K562 (cell line): ENCODE measurements at regions not wholly inside any gene's neighbourhood (a gene's known extent, or its start where the extent isn't known, plus 50 kb on each side); places are given as distances from the start of the nearest gene placed in this dataset.

ENCODE experiments used
- ATAC-seq: fragments of 200-7000 bp; cut with Tn5 transposase; 3 replicates; pipeline ENCODE4 v1.9.1; 2020; ENCODE audit warnings: moderate library complexity
- BruUV-seq: library from RNA; stranded (reverse); fragments of 400-500 nt; replicated peaks from 2 replicates; lab custom pipeline; 2021; lab: Mats Ljungman, UMichigan
- CTCF ChIA-PET: fragments of 300-600 bp; formaldehyde crosslinking; extraction: SDS; loops from one replicate; lab custom pipeline; 2021; ENCODE audit warnings: low intra/inter-chr PET ratio; lab: Yijun Ruan, JAX
- POLR2A ChIA-PET: fragments of 300-600, 350-650 bp; sonication (Branson Sonifier 250); formaldehyde crosslinking; extraction: SDS; loops from one replicate; lab custom pipeline; 2021; ENCODE audit warnings: antibody characterized with exemption, inconsistent platforms; lab: Yijun Ruan, JAX
- DNase-seq, 4 experiments: peaks; one replicate each; pipeline versions ENCODE4 v3.0.0 to v3.0.0-alpha.2; 2011 to 2018; ENCODE audit warnings: low spot score in 3 of 4, mixed read lengths in 3 of 4; ENCODE audit errors: extremely low read depth in 1 of 4
- FAIRE-seq: peaks from 2 replicates; lab custom pipeline; 2011; peaks lifted over from hg19 to GRCh38; lab: Jason Lieb, UNC
- H2AFZ ChIP-seq: 2 replicates; pipeline ENCODE4 v1.6.0; 2011; ENCODE audit warnings: low read depth, low read length, control low read depth, inconsistent platforms
- H3K27ac ChIP-seq: fragments of 200-600 bp; 3 replicates; pipeline ENCODE4 v1.8.0; 2011; ENCODE audit warnings: low read depth, mild to moderate bottlenecking, control low read depth, inconsistent platforms, low read length, moderate library complexity, mixed read lengths; ENCODE audit errors: extremely low read depth
- H3K27me3 ChIP-seq, 2 experiments: fragments of 300-600 bp in 1 of 2; 2 replicates in 1 of 2; 3 replicates in 1 of 2; pipeline versions ENCODE4 v1.6.0 to v1.8.0; 2011; ENCODE audit warnings: inconsistent platforms in 2 of 2, low read length in 2 of 2, mild to moderate bottlenecking in 1 of 2, mixed read lengths in 1 of 2, moderate library complexity in 1 of 2; ENCODE audit not compliant: control insufficient read depth in 2 of 2, insufficient read depth in 2 of 2
- H3K36me3 ChIP-seq: fragments of 300-600 bp; 3 replicates; pipeline ENCODE4 v1.8.0; 2011; ENCODE audit warnings: mild to moderate bottlenecking, low read length, inconsistent platforms; ENCODE audit not compliant: control insufficient read depth, insufficient read depth
- H3K4me1 ChIP-seq, 2 experiments: fragments of 200-600 bp in 1 of 2; replicated peaks in 1 of 2; 2 replicates in 1 of 2; 3 replicates in 1 of 2; pipeline versions ENCODE4 v1.5.1 to v1.8.0; 2011; ENCODE audit warnings: inconsistent platforms in 2 of 2, low read length in 2 of 2, mild to moderate bottlenecking in 1 of 2, mixed read lengths in 1 of 2, moderate library complexity in 1 of 2; ENCODE audit not compliant: control insufficient read depth in 2 of 2, insufficient read depth in 2 of 2
- H3K4me2 ChIP-seq: 2 replicates; pipeline ENCODE4 v1.6.1; 2011; ENCODE audit warnings: low read length, control low read depth, inconsistent platforms, mixed read lengths; ENCODE audit not compliant: insufficient read depth
- H3K4me3 ChIP-seq: fragments of 200-600 bp; sonication (generic), shearing (Covaris generic); 2 replicates; pipeline ENCODE4 v1.5.1; 2016; ENCODE audit warnings: control low read depth, inconsistent platforms
- H3K79me2 ChIP-seq: fragments of 200-600 bp; 3 replicates; pipeline ENCODE4 v1.8.0; 2011; ENCODE audit warnings: low read length, inconsistent platforms; ENCODE audit not compliant: control insufficient read depth, insufficient read depth
- H3K9ac ChIP-seq, 2 experiments: 2 replicates each; pipeline versions ENCODE4 v1.6.0 to v1.6.1; 2011; ENCODE audit warnings: low read depth in 2 of 2, low read length in 2 of 2, control low read depth in 1 of 2, inconsistent platforms in 1 of 2, mild to moderate bottlenecking in 1 of 2, mixed read lengths in 1 of 2; ENCODE audit not compliant: insufficient read depth in 1 of 2
- H3K9me1 ChIP-seq: one replicate; pipeline ENCODE4 v1.6.0; 2011; ENCODE audit warnings: inconsistent platforms, mild to moderate bottlenecking, low read length, moderate library complexity; ENCODE audit not compliant: control insufficient read depth, insufficient read depth
- H3K9me3 ChIP-seq: replicated peaks from 2 replicates; pipeline ENCODE4 v1.5.1; 2011; ENCODE audit warnings: low read depth, low read length, inconsistent platforms; ENCODE audit not compliant: control insufficient read depth, insufficient read depth
- H4K20me1 ChIP-seq: replicated peaks from 2 replicates; pipeline ENCODE4 v1.6.1; 2011; ENCODE audit warnings: low read length, inconsistent platforms, mixed read lengths; ENCODE audit not compliant: control insufficient read depth, insufficient read depth
- AFF1 ChIP-seq, 2 experiments: fragments of 450-650 bp; IDR thresholded peaks; 2 replicates each; pipeline ENCODE4 v1.6.1; 2018; ENCODE audit warnings: mild to moderate bottlenecking in 2 of 2, low read depth in 1 of 2; ENCODE audit not compliant: partially characterized antibody in 2 of 2
- FOS ChIP-seq: IDR thresholded peaks from 3 replicates; pipeline ENCODE4 v1.6.1; 2011; ENCODE audit not compliant: insufficient read length; ENCODE audit errors: extremely low read depth
- FOXJ3 ChIP-seq: sonication (generic); formaldehyde crosslinking; IDR thresholded peaks from 2 replicates; pipeline ENCODE4 v1.4.0; 2020; ENCODE audit warnings: mild to moderate bottlenecking, missing genetic modification reagents
- KDM1A ChIP-seq, 2 experiments: fragments of 450-650 bp; IDR thresholded peaks; 2 replicates each; pipeline ENCODE4 v1.6.1; 2016; ENCODE audit warnings: mild to moderate bottlenecking in 2 of 2
- MLX ChIP-seq, 2 experiments: fragments of 450-650 bp in 1 of 2; sonication (generic) in 1 of 2; formaldehyde crosslinking; conservative IDR thresholded peaks; 2 replicates each; pipeline versions ENCODE4 v1.4.0 to v1.8.1; 2020 to 2022; ENCODE audit warnings: mild to moderate bottlenecking in 1 of 2, missing genetic modification reagents in 1 of 2
- RREB1 ChIP-seq: fragments of 250-450 bp; sonication (Bioruptor Pico); IDR thresholded peaks from 2 replicates; pipeline ENCODE4 v1.4.0; 2020
- SMAD2 ChIP-seq: fragments of 150-350 bp; IDR thresholded peaks from 2 replicates; pipeline ENCODE4 v1.6.1; 2014; ENCODE audit warnings: low read depth, mild to moderate bottlenecking, low read length
- SRSF9 ChIP-seq: fragments of 200-400 bp; formaldehyde crosslinking; IDR thresholded peaks from 2 replicates; pipeline ENCODE4 v1.6.1; 2017; ENCODE audit warnings: low read depth, low read length, borderline replicate concordance
- ZEB2 ChIP-seq: fragments of 450-650 bp; IDR thresholded peaks from 2 replicates; pipeline ENCODE4 v1.6.1; 2016
- ZNF282 ChIP-seq: sonication (generic); formaldehyde crosslinking; IDR thresholded peaks from 2 replicates; pipeline ENCODE4 v1.8.1; 2023; ENCODE audit warnings: missing genetic modification reagents
- ZNF507 ChIP-seq: conservative IDR thresholded peaks from 2 replicates; pipeline ENCODE4 v1.6.1; 2017; ENCODE audit warnings: missing genetic modification characterization, missing compliant biosample characterization
- ZNF707 ChIP-seq: fragments of 250-450 bp; sonication (Bioruptor Pico); conservative IDR thresholded peaks from 2 replicates; pipeline ENCODE4 v1.8.0; 2022; ENCODE audit warnings: inconsistent platforms, mild to moderate bottlenecking, moderate library complexity
- ZNF766 ChIP-seq: fragments of 200-800 bp; sonication (Bioruptor generic); conservative IDR thresholded peaks from 2 replicates; pipeline ENCODE4 v1.6.1; 2016; ENCODE audit warnings: missing genetic modification characterization, missing compliant biosample characterization
- WGBS: fragments of 100-300 bp; shearing (Covaris generic); methylation state at CpG from one replicate; pipeline ENCODE4 v1.1.6; 2016; ENCODE audit warnings: low coverage, mixed read lengths; ENCODE audit not compliant: insufficient coverage; ENCODE audit errors: missing lambda C conversion rate; 5-methylcytosine and 5-hydroxymethylcytosine counted together
- in situ Hi-C: fragments of 300-500 bp; cut with MboI; formaldehyde crosslinking; loops from 4 replicates; pipeline ENCODE4 v1.15.0; 2018; ENCODE audit warnings: inconsistent platforms, mixed read lengths
- intact Hi-C: fragments of 100-400 bp; cut with micrococcal nuclease; formaldehyde crosslinking; loops from 2 replicates; pipeline ENCODE4 v1.14.2; 2022

DNA sequence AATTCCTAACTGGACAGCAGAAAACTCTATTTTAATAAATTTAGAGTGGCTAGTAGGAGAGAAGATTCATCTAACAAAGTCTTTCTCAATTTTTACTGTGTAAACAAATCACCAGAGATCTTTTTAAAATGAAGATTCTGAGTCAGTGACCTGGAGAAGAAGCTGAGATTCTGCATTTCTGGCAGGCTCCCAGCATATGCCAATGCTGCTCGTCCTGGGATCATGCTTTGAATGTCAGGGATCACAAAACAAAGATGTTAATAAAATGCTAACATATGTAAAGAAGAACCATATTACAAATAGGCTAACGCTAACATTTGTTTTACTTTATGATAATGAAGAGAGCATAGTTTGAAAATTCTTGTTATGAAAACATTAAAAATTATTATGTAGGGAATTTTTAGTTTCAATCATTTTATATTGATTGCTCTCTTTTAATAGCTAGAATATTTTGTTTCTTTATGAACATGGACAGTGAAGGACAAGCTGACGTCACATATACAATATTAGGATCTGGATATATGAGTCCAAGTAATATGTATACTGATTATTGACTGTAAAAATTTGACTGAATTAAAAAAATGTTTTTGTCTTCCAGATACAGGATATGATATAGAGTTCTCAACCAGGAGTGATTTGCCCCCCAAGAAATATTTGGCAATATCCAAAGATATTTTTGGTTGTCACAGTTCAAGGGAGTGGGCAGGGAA is 160.8 kb upstream of the GPR149 start:
- POLR2A ChIA-PET, result no interaction called here
- CTCF ChIA-PET, result no interaction called here
- in situ Hi-C loops, result no loop called here
- WGBS, result 5% methylated on average over 3 of the region's 3 CpGs
- Histone ChIP-seq H3K4me2 (no peak overlapping the region), H3K27ac (no peak overlapping the region), H3K9me1 (no peaks in the 10 kb centered on the region), H3K4me3 (no peak overlapping the region), H3K4me1 (no peaks in the 10 kb centered on the region), H3K36me3 (no peaks in the 10 kb centered on the region), H3K27me3 (no peaks in the 10 kb centered on the region), H3K79me2 (no peaks in the 10 kb centered on the region), H2AFZ (no peak overlapping the region), H4K20me1 (no peaks in the 10 kb centered on the region), H3K9ac (no peak overlapping the region), H3K9me3 (no peaks in the 10 kb centered on the region)
- ATAC-seq (no peak), FAIRE-seq (no peak), DNase-seq (no peak)
- BruUV-seq, result no TSS peak
- intact Hi-C loops, result no loop called here
- TF ChIP-seq SMAD2 (no peak), MLX (CRISPR knock-in tag; conservative IDR thresholded peaks at IDR 0.05) (no peak), ZNF507 (tag) (no peak), FOS (no peak), ZEB2 (no peak), RREB1 (CRISPR knock-in tag) (no peak), ZNF282 (CRISPR knock-in tag) (no peak), ZNF766 (no peak), FOXJ3 (CRISPR knock-in tag) (no peak), SRSF9 (no peak), AFF1 (IDR thresholded peaks at IDR 0.05; ENCODE audit: low read depth in 1 of 2, partially characterized antibody in 2 of 2) (no peak), KDM1A (IDR thresholded peaks at IDR 0.05) (no peak), ZNF707 (no peak)
